NCI-H82 (cell line): ENCODE measurements at regions not wholly inside any gene's neighbourhood (a gene's known extent, or its start where the extent isn't known, plus 50 kb on each side); places are given as distances from the start of the nearest gene placed in this dataset.
"Not testable (repeated sequence)": the region's sequence is repeated elsewhere in the genome, so short reads cannot be mapped to it uniquely, and the experiment has no call there.

Experiments used
- DNase-seq: peaks from one replicate; lab custom pipeline; 2025; lab: John Stamatoyannopoulos, UW

- DNase-seq: no peak
Observed at GRCh38 chr3:146757759-146758158, 152.6 kb upstream of the PLSCR5 start.

GRCh38 chr3:146750196-146750595 is 145.1 kb upstream of the PLSCR5 start:
- DNase-seq: no peak

GRCh38 chr3:146747928-146748327 is 142.8 kb upstream of the PLSCR5 start:
- peak; percentile 29 for DNase-seq

GRCh38 chr3:146747051-146747450 is 141.9 kb upstream of the PLSCR5 start:
- no peak for DNase-seq

GRCh38 chr3:146746190-146746589 is 141.0 kb upstream of the PLSCR5 start:
- DNase-seq: no peak

DNA sequence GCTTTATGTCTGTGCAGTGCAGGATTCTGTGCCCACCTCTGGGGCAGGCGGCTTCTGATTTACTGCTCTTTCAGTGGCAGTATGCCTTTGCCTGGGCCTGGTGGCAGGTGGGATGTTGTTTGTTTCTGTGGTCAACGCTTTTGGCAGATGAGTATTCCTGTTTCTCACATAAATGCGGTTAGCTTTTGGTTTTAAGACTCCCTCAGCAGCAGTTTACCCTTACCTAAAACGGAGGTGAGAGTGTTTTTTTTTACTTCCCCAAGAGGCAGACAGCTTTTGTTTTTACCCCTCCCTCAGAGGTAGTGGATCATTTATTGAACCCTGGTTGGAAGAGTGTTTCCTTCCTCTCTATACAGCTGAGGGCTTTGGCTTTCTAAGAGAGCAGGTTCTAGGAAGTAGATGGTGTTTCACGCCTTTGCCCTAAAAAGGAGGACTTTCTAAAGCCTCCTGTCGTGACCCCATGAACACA is 134.1 kb upstream of the PLSCR5 start:
- no peak for DNase-seq

- DNase-seq: no peak
Observed at GRCh38 chr3:146732325-146732724, 127.2 kb upstream of the PLSCR5 start.

DNA sequence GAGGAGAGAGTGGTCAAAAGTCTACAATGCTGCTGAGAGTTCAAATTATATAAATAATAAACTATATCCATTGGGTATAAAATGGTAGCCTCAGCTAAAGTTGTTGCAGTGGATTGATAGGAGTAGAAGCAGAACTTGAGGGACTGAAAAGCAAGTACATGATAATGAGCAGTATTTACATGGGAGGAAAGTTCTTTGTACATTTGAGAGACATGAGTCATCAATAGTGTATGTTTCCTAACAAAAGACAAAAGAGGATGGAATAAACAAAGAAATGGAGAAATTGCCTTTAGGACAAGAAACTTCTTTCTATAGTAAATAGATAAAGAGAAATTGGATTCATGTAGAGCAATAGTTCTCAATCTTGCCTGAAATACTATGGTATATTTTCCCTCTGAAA is 110.0 kb upstream of the PLSCR5 start:
- no peak for DNase-seq

- DNase-seq: no peak
Observed at GRCh38 chr3:146712806-146713205, 107.7 kb upstream of the PLSCR5 start.

- DNase-seq: no peak
Observed at GRCh38 chr3:146709969-146710368, 104.8 kb upstream of the PLSCR5 start.

DNA sequence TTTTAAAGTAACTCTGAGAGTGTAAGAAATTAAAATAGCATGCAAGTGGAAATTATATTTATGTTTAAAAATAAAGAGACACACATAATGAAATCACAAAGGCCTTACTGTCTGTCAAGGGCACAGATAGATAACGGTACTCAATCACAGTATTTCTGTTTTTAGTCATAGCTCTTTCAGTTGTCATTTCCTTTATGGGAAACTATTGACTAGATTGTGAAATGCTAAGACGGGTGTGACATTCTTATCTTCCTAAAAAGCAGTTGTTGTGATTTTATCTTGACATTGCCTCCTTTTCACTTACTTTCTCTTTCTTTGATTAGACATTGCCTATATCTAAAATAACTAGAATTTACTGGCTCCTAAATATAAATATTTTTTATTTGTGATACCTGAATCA is 100.1 kb upstream of the PLSCR5 start:
- DNase-seq: no peak

DNA sequence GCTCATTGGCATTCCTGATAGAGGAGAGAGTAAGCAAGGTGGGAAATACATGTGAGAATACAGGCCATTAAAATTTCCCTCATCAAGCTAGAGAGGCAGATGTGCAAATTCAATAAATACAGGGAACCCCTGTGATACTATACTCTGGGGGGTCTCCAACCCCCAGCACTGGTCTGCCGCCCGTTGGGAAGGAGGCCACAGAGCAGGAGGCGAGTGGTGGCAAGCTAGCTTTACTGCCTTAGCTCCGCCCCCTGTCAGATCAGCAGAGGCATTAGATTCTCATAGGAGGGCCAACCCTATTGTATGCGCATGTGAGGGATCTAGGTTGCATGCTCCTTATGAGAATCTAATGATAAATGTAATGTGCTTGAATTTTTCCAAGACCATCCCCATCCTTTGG is 97.1 kb upstream of the PLSCR5 start:
- DNase-seq: no peak

GRCh38 chr3:146701246-146701645 is 96.1 kb upstream of the PLSCR5 start:
- no peak for DNase-seq

DNA sequence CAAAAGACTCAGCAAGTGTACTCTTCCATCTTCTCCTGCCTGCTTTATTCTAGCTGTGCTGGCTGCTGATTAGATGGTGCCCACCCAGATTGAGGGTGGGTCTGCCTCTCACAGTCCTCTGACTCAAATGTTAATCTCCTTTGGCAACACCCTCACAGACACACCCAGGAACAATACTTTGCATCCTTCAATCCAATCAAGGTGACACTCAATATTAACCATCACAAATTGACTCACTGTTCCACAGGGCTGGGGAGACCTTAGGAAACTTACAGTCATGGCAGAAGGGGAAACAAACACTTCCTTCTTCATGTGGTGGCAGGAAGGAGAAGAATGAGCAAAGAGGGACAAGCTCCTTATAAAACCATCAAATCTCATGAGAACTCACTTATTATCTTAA is 94.9 kb upstream of the PLSCR5 start:
- not testable (repeated sequence) for DNase-seq

GRCh38 chr3:146692254-146692653 is 87.1 kb upstream of the PLSCR5 start:
- DNase-seq: no peak

DNA sequence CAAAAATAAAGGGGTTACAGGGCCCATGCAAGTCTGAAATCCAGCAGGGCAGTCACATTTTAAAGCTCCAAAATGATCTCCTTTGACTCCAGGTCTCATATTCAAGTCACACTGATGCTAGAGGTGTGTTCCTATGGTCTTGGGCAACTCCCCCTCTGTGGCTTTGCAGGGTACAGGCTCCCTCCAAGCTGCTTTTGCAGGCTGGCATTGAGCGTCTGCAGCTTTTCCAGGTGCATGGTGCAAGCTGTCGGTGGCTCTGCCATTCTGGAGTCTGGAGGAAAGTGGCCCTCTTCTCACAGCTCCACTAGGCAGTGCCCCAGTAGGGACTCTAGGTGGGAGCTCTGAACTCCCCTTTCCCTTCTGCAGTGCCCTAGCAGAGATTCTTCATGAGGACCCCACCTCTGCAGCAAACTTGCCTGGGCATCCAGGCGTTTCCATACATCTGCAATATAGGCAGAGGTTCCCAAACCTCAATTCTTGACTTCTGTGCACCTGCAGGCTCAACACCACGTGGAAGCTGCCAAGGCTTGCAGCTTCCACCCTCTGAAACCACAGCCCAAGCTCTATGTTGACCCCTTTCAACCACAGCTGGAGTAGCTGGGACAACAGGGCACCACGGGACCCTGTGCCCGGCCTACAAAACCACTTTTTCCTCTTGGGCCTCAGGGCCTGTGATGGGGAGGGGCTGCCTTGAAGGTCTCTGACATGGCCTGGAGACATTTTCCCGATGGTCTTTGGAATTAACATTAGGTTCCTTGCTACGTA is 80.1 kb upstream of the PLSCR5 start:
- no peak for DNase-seq

GRCh38 chr3:146682171-146682570 is 77.0 kb upstream of the PLSCR5 start:
- DNase-seq: peak; percentile 74

GRCh38 chr3:146680617-146681016 is 75.5 kb upstream of the PLSCR5 start:
- peak; percentile 61 for DNase-seq

DNA sequence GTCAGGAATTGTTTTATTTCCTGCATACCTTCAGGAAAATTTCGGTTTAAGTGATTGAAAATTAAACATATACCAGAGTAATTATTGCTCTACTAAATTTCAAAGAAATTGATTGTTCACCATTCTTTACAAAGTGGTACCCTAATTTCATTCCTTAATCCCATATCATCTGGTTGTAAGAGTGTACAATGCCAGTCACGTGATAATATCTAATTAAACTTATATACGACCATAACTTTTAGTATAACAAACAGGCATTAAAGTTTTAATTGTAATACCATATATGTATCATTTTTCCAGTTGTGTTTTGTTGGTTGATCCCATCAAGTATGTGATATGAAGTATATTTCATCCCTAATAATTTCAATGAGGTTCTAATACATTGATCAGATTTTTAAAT is 74.8 kb upstream of the PLSCR5 start:
- no peak for DNase-seq

GRCh38 chr3:146679191-146679590 is 74.0 kb upstream of the PLSCR5 start:
- DNase-seq: no peak

- no peak for DNase-seq
Observed at GRCh38 chr3:146672941-146673340, 67.8 kb upstream of the PLSCR5 start.

- DNase-seq: no peak
Observed at GRCh38 chr3:146664403-146664802, 59.3 kb upstream of the PLSCR5 start.

DNA sequence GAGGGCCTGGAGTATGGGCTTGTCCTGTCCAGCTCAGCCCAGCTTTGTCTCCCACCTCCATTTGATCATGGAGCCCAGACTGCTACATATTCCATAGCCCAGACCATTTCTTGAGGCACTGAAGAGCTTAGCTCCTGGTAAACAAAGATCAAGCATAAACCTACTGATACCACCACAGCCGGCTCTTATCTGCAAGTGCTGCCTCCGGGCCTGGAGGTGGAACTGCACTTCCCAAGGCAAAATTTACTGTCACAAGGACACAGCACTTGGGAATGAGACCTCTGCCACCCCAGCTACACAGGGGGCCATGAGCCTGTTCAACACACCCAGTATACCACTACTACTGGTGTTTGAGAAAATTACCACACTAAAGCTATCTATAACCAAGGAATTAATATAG is 53.7 kb upstream of the PLSCR5 start:
- no peak for DNase-seq

DNA sequence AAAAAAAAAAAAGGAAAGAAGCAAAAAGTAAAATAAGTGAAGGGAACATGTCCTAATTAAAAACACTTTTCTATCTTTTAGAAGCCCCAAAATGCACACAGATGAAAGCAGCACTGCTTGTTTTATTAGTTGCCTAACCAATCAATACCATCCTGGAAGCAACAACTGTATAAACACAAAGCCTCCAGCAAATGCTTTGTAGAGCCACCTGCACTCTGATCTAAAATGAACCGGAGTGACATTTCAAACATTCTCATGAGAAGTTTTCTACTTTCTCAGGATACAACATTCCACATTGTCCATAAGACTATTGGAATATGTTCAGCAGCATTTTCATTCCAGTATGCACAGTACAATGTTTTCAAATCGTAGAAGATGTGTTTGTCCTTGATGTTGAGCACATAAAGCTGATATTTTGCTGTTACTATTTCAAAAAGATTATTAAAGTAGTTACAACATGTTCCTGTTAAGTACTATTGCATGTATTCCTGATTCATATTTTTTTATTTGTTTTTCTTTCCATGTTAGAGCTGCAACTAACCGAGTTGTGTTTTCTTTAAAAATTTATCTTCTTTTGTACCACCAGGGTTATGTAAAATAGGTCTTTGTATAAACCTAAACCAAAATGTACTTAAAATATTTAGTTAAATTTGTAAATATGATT is 50.3 kb upstream of the PLSCR5 start:
- DNase-seq: no peak
